Spleen (tissue), 11 donors: ENCODE measurements at regions not wholly inside any gene's neighbourhood (a gene's known extent, or its start where the extent isn't known, plus 50 kb on each side); places are given as distances from the start of the nearest gene placed in this dataset.

Source experiments
- DNase-seq: peaks from one replicate; pipeline ENCODE4 v3.0.0-alpha.2; 2020
- H3K27ac ChIP-seq, 8 donors: fragments of 200-600 bp; sonication (generic) in 7 of 8; 1 replicate in 4 of 8; 2 replicates in 4 of 8; pipeline versions ENCODE4 v1.5.0 to v1.8.0; 2016 to 2021; ENCODE audit warnings: inconsistent platforms in 4 of 8, mild to moderate bottlenecking in 4 of 8, moderate library complexity in 1 of 8
- H3K27me3 ChIP-seq, 7 donors: fragments of 200-600 bp; sonication (generic) in 6 of 7; replicated peaks in 1 of 7; 1 replicate in 4 of 7; 2 replicates in 3 of 7; pipeline versions ENCODE4 v1.5.0 to v1.8.0; 2016 to 2021; ENCODE audit warnings: inconsistent platforms in 3 of 7, mild to moderate bottlenecking in 1 of 7
- H3K36me3 ChIP-seq, 6 donors: fragments of 200-600 bp; sonication (generic) in 5 of 6; 1 replicate in 4 of 6; 2 replicates in 2 of 6; pipeline versions ENCODE4 v1.5.0 to v1.8.0; 2016 to 2021; ENCODE audit warnings: inconsistent platforms in 2 of 6
- H3K4me1 ChIP-seq, 6 donors: fragments of 200-600 bp; sonication (generic) in 5 of 6; 1 replicate in 3 of 6; 2 replicates in 3 of 6; pipeline versions ENCODE4 v1.5.0 to v1.8.0; 2016 to 2021; ENCODE audit warnings: inconsistent platforms in 3 of 6
- H3K4me3 ChIP-seq, 8 donors: fragments of 200-600 bp; sonication (generic) in 7 of 8; 1 replicate in 4 of 8; 2 replicates in 4 of 8; pipeline versions ENCODE4 v1.5.0 to v1.8.0; 2016 to 2021; ENCODE audit warnings: inconsistent platforms in 4 of 8, mild to moderate bottlenecking in 4 of 8, moderate library complexity in 2 of 8
- H3K9me3 ChIP-seq, 8 donors: fragments of 200-600 bp; sonication (generic) in 7 of 8; 1 replicate in 4 of 8; 2 replicates in 4 of 8; pipeline versions ENCODE4 v1.5.0 to v1.8.0; 2016 to 2021; ENCODE audit warnings: inconsistent platforms in 4 of 8
- CTCF ChIP-seq, 11 experiments: fragments of 200-600 bp in 7 of 11; fragments of 450-650 bp in 4 of 11; sonication (generic) in 4 of 11; IDR thresholded peaks in 8 of 11; conservative IDR thresholded peaks in 3 of 11; 1 replicate in 7 of 11; 2 replicates in 4 of 11; pipeline versions ENCODE4 v1.4.0 to v1.8.0; 2016 to 2021; ENCODE audit warnings: antibody characterized with exemption in 11 of 11, inconsistent platforms in 4 of 11, mild to moderate bottlenecking in 1 of 11
- POLR2A ChIP-seq, 3 donors: fragments of 450-650 bp; IDR thresholded peaks; one replicate each; pipeline ENCODE4 v1.5.1; 2017; ENCODE audit warnings: antibody characterized with exemption in 3 of 3, mild to moderate bottlenecking in 1 of 3
- POLR2AphosphoS5 ChIP-seq, 3 donors: sonication (generic); formaldehyde crosslinking; IDR thresholded peaks; one replicate each; pipeline ENCODE4 v1.5.1; 2017; ENCODE audit warnings: antibody characterized with exemption in 3 of 3
- WGBS, 5 donors: extraction: QIAGEN DNeasy Blood & Tissue Kit in 3 of 5; methylation state at CpG; one replicate each; pipeline versions ENCODE4 v1.1.5 to v1.1.7; 2013 to 2018; 5-methylcytosine and 5-hydroxymethylcytosine counted together
- intact Hi-C: fragments of 100-400 bp; cut with DNase I; formaldehyde crosslinking; loops from one replicate; pipeline ENCODE4 v1.15.0; 2023; ENCODE audit warnings: low total_unique reads
- donor health status: healthy with polysubstance abuse.
- donor health status: DM: no; HTN: no; CAD: no; lungs with moderate emphysema.
- donor health status: DM: no; HTN: no; CAD: no.
- donor health status: Bipolar disorder and iron deficiency.
- donor health status: healthy.
- donor health status: DM: no; HTN: no; CAD: no.
- donor health status: DM: yes; HTN: yes; CAD: no.

- Histone ChIP-seq H3K4me1 (peaks cover 0 to 15% (median 5%) of the 10 kb centered on the region in 6 donors), H3K27ac (no peak overlapping the region), H3K36me3 (no peaks in the 10 kb centered on the region), H3K27me3 (no peaks in the 10 kb centered on the region), H3K9me3 (no peaks in the 10 kb centered on the region), H3K4me3 (no peak overlapping the region)
- 51 to 87% (median 74%) methylated on average over 2 of the region's 2 CpGs for WGBS, 5 donors
- TF ChIP-seq CTCF (IDR thresholded peaks at IDR 0.05 in 8 of 11, conservative IDR thresholded peaks at IDR 0.05 in 3 of 11) = no peak
- no peak for TF ChIP-seq POLR2AphosphoS5 (IDR thresholded peaks at IDR 0.05)
- TF ChIP-seq POLR2A (IDR thresholded peaks at IDR 0.05) = no peak
- no peak for DNase-seq
- intact Hi-C loops = no loop called here
Observed at GRCh38 chr5:57406641-57407040, 76.0 kb downstream of the ACTBL2 start.

DNA sequence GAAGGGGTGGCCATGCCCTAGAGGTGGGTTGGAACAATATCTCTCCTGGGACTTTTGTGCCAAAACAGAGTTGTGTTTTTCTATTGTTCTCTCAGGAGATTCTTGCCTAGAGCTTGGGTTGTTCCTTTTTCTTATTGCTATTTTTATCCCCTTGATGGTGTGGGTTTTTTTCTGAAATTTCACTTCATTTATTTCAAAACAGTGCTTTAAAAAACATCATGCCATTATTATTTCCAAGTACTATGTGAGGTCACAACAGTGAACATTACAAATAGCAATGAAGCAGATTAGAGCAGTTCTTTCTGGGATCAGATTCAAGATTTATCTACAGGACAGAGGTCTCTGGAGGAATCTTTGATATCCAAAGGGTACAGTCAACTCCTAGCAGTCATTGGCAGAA is 76.6 kb downstream of the ACTBL2 start:
- intact Hi-C loops = no loop called here
- Histone ChIP-seq H3K9me3 (no peaks in the 10 kb centered on the region), H3K27me3 (no peaks in the 10 kb centered on the region), H3K4me1 (peaks cover 0 to 15% (median 5%) of the 10 kb centered on the region in 6 donors), H3K27ac (peak overlapping the region in 1 of 8 donors; percentile 43), H3K36me3 (no peaks in the 10 kb centered on the region), H3K4me3 (no peak overlapping the region)
- no peak for TF ChIP-seq CTCF (IDR thresholded peaks at IDR 0.05 in 8 of 11, conservative IDR thresholded peaks at IDR 0.05 in 3 of 11)
- TF ChIP-seq POLR2A (IDR thresholded peaks at IDR 0.05) = no peak
- TF ChIP-seq POLR2AphosphoS5 (IDR thresholded peaks at IDR 0.05) = no peak
- DNase-seq = no peak

DNA sequence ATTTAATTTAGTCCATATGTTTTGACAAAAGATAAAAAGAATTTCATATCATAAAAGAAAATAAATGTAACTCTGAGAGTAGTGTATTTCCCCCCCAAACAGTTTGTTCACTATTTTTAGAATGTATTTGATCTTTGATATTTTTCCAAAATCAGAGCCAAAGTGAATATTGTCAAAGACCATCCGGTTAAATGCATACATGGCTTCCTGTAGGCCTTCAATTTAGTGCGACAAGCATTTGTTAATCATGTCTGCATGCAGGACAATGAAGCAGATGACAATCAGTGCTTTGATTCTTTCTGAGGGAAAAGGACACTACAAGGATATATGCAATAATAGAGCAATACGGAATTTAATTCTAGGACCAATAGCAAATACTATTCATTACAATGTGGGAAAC is 79.8 kb downstream of the ACTBL2 start:
- intact Hi-C loops = no loop called here

DNA sequence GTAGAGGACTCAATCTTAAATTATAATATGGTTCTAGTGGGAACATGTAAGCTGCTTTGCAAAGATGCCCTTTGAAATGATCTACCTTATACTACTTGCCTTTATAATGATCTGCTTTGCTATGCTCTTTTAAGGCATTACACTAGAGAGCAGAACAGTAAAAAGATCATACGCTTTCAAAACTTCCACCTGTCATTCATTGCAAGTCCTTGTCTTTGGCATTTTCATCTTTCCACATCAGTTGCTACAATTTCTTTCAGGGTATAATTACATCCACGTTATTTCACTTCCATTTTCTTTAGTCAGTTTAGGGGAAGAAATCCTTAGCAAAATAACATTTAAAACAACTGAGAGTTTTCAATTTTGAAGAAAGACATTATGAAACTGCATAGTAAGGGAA is 80.3 kb downstream of the ACTBL2 start:
- intact Hi-C loops = no loop called here

More for the DNA sequence above, 79.8 kb downstream of the ACTBL2 start:
- Histone ChIP-seq H3K27ac (no peak overlapping the region), H3K36me3 (no peaks in the 10 kb centered on the region), H3K27me3 (no peaks in the 10 kb centered on the region), H3K9me3 (no peaks in the 10 kb centered on the region), H3K4me3 (no peak overlapping the region), H3K4me1 (peaks cover 0 to 3% (median 0%) of the 10 kb centered on the region in 6 donors)
- DNase-seq = no peak
- TF ChIP-seq POLR2A (IDR thresholded peaks at IDR 0.05) = no peak
- TF ChIP-seq CTCF (IDR thresholded peaks at IDR 0.05 in 8 of 11, conservative IDR thresholded peaks at IDR 0.05 in 3 of 11) = no peak
- no peak for TF ChIP-seq POLR2AphosphoS5 (IDR thresholded peaks at IDR 0.05)
- WGBS, 5 donors = 47 to 72% (median 58%) methylated on average over 3 of the region's 3 CpGs

More for the DNA sequence above, 80.3 kb downstream of the ACTBL2 start:
- 63 to 77% (median 69%) methylated on average over 2 of the region's 2 CpGs for WGBS, 5 donors
- H3K36me3 ChIP-seq = no peaks in the 10 kb centered on the region
- DNase-seq = no peak
- no peak overlapping the region for H3K27ac ChIP-seq
- H3K4me3 ChIP-seq = no peak overlapping the region
- TF ChIP-seq POLR2AphosphoS5 (IDR thresholded peaks at IDR 0.05) (no peak), POLR2A (IDR thresholded peaks at IDR 0.05) (no peak), CTCF (IDR thresholded peaks at IDR 0.05 in 8 of 11, conservative IDR thresholded peaks at IDR 0.05 in 3 of 11) (no peak)
- no peaks in the 10 kb centered on the region for H3K27me3 ChIP-seq
- H3K4me1 ChIP-seq = peaks cover 0 to 3% (median 0%) of the 10 kb centered on the region in 6 donors
- H3K9me3 ChIP-seq = no peaks in the 10 kb centered on the region
